ENCODE measurements at regions not wholly inside any gene's neighbourhood (a gene's known extent, or its start where the extent isn't known, plus 50 kb on each side); places are given as distances from the start of the nearest gene placed in this dataset.

- Histone ChIP-seq H3K4me1 (ENCODE audit: low read depth) (peaks cover 3% of the 10 kb centered on the region), H3K36me3 (ENCODE audit: low read depth) (no peaks in the 10 kb centered on the region), H3K4me3 (no peak overlapping the region), H3K9me3 (no peaks in the 10 kb centered on the region)
- intact Hi-C loops (cut with DNase I, micrococcal nuclease), result no loop called here
- no peak for TF ChIP-seq CTCF (IDR thresholded peaks at IDR 0.05)
- ATAC-seq (peak; percentile 96), DNase-seq (peak in 2 of 3 donors; percentile 42 to 65)
Measured at GRCh38 chr12:92593734-92594402, 108.9 kb upstream of the PLEKHG7 start.

- Histone ChIP-seq H3K36me3 (ENCODE audit: low read depth) (no peaks in the 10 kb centered on the region), H3K4me3 (no peak overlapping the region), H3K4me1 (ENCODE audit: low read depth) (no peaks in the 10 kb centered on the region), H3K9me3 (no peaks in the 10 kb centered on the region)
- no peak for ATAC-seq
- DNase-seq, result no peak
- TF ChIP-seq CTCF (IDR thresholded peaks at IDR 0.05), result no peak
- intact Hi-C loops (cut with DNase I, micrococcal nuclease), result no loop called here
Measured at GRCh38 chr12:92585115-92585727, 117.6 kb upstream of the PLEKHG7 start.

- Histone ChIP-seq H3K4me1 (ENCODE audit: low read depth) (no peaks in the 10 kb centered on the region), H3K36me3 (ENCODE audit: low read depth) (no peaks in the 10 kb centered on the region), H3K4me3 (no peak overlapping the region), H3K9me3 (no peaks in the 10 kb centered on the region)
- no peak for DNase-seq
- TF ChIP-seq CTCF (IDR thresholded peaks at IDR 0.05), result no peak
- ATAC-seq, result no peak
- intact Hi-C loops (cut with DNase I, micrococcal nuclease), result no loop called here
Measured at GRCh38 chr12:92583910-92584309, 118.9 kb upstream of the PLEKHG7 start.

GRCh38 chr12:92582893-92583292, 119.9 kb upstream of the PLEKHG7 start:
- DNase-seq (no peak), ATAC-seq (no peak)
- no peak for TF ChIP-seq CTCF (IDR thresholded peaks at IDR 0.05)
- H3K9me3 ChIP-seq, result no peaks in the 10 kb centered on the region
- intact Hi-C loops (cut with DNase I, micrococcal nuclease), result no loop called here
- no peaks in the 10 kb centered on the region for H3K36me3 ChIP-seq (ENCODE audit: low read depth)
- no peak overlapping the region for H3K4me3 ChIP-seq
- H3K4me1 ChIP-seq (ENCODE audit: low read depth), result no peaks in the 10 kb centered on the region

DNA sequence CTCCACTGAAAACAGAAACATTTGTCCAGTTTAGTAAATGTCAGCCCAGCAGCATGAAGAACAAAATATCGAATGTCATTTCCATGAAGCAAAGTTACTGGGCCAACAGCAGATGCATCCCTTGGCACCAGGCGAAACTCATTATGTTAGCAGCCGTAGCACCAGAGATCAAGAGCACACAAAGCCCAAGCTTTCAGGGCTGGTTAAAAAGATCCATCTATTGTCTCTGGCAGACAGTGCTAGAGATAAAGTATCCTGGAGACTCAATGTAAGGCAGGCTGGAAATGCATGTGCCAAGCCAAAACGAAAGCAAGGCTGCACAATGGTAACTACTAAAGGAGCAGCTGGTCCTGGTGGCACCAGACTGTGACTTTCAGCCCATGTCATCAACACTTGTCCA, 120.3 kb upstream of the PLEKHG7 start:
- no peak for TF ChIP-seq CTCF (IDR thresholded peaks at IDR 0.05)
- Histone ChIP-seq H3K4me1 (ENCODE audit: low read depth) (no peaks in the 10 kb centered on the region), H3K36me3 (ENCODE audit: low read depth) (no peaks in the 10 kb centered on the region), H3K9me3 (no peaks in the 10 kb centered on the region), H3K4me3 (no peak overlapping the region)
- intact Hi-C loops (cut with DNase I, micrococcal nuclease), result no loop called here
- no peak for DNase-seq
- ATAC-seq, result no peak

Data from mucosa of descending colon (tissue), 3 donors.